ENCODE measurements at regions not wholly inside any gene's neighbourhood (a gene's known extent, or its start where the extent isn't known, plus 50 kb on each side); places are given as distances from the start of the nearest gene placed in this dataset.

DNA sequence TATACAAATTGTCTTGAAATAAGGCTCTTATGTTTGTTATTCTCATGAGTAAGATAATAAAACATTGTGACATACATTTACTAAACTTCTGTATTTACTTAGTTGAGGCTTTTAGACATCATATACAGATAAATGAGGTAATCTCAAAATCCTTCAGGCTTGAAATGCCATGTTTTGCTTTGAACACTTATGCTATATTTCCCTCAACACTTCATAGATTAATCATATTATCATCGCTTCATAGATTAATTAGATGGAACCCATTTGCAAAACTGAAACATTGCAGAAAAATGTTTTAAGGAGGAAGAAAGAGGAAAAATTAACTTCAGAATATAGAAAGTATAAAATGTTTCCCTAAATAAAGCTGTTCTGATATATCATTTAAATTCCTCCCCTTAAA is 165.0 kb upstream of the CNTNAP2 start:
- H3K23ac ChIP-seq (ENCODE audit: low read length), result no peak overlapping the region
- H3K79me2 ChIP-seq (ENCODE audit: control insufficient read depth, insufficient read depth, low read length, poor library complexity), result no peaks in the 10 kb centered on the region
- no peak overlapping the region for H3K4me3 ChIP-seq (ENCODE audit: low read depth, low read length)
- H3K36me3 ChIP-seq (ENCODE audit: control insufficient read depth in 1 of 2, insufficient read depth in 2 of 2, low read length in 2 of 2), result no peaks in the 10 kb centered on the region
- no peak overlapping the region for H2BK120ac ChIP-seq (ENCODE audit: insufficient read depth, low read length, poor library complexity)
- H2AK5ac ChIP-seq (ENCODE audit: low read length), result no peak overlapping the region
- H4K91ac ChIP-seq (ENCODE audit: low read depth, low read length), result no peak overlapping the region
- H3K79me1 ChIP-seq (ENCODE audit: low read length), result no peaks in the 10 kb centered on the region
- no peak for DNase-seq
- H3K14ac ChIP-seq (ENCODE audit: low read length), result no peak overlapping the region
- no peak overlapping the region for H2AFZ ChIP-seq (ENCODE audit: insufficient read depth, low read length, poor library complexity)
- no peak overlapping the region for H3K9ac ChIP-seq (ENCODE audit: low read length)
- H2BK12ac ChIP-seq (ENCODE audit: low read length), result no peak overlapping the region
- H3K4ac ChIP-seq (ENCODE audit: low read depth, low read length), result no peak overlapping the region
- H3K27me3 ChIP-seq (ENCODE audit: insufficient read depth, low read length), result no peaks in the 10 kb centered on the region
- WGBS (ENCODE audit: extremely low coverage, insufficient coverage, insufficient read length), result no CpG with 5 or more reads among the region's 1 CpG
- no peaks in the 10 kb centered on the region for H3K9me3 ChIP-seq (ENCODE audit: insufficient read depth, low read depth, low read length)
- H3K18ac ChIP-seq (ENCODE audit: low read length), result no peak overlapping the region
- no peak overlapping the region for H4K12ac ChIP-seq (ENCODE audit: low read depth, low read length)
- H3K4me1 ChIP-seq (ENCODE audit: control insufficient read depth in 1 of 2, insufficient read depth in 2 of 2, low read length in 2 of 2), result no peaks in the 10 kb centered on the region
- no peak overlapping the region for H3K27ac ChIP-seq (ENCODE audit: low read depth, low read length)
- no peak overlapping the region for H3K4me2 ChIP-seq (ENCODE audit: low read length)
- H2BK5ac ChIP-seq (ENCODE audit: low read depth, low read length, poor library complexity), result no peak overlapping the region
- H4K8ac ChIP-seq (ENCODE audit: low read depth, low read length), result no peak overlapping the region

DNA sequence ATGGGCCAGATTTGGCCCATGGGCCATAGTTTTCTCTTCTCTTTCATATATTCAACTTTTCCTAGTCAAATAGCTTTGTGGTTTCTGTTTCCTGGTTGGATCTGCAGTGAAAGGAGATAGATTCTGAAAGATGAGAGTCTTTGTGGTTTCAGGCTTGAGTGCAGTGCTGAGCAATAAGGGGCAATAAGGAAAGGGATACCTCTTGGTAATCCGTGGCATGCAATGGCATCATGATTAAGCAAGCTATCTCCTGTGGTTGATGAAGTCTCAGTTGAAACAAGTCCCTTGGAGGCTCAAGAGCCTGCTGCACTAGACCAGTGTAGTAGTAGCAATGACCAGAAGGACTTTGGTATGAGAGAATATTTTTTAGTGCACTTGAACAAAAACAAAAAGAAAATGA is 187.7 kb upstream of the CNTNAP2 start:
- Histone ChIP-seq H2BK5ac (ENCODE audit: low read depth, low read length, poor library complexity) (no peak overlapping the region), H3K23ac (ENCODE audit: low read length) (no peak overlapping the region), H3K4me1 (ENCODE audit: control insufficient read depth in 1 of 2, insufficient read depth in 2 of 2, low read length in 2 of 2) (no peaks in the 10 kb centered on the region), H3K79me1 (ENCODE audit: low read length) (no peaks in the 10 kb centered on the region), H4K91ac (ENCODE audit: low read depth, low read length) (no peak overlapping the region), H3K18ac (ENCODE audit: low read length) (no peak overlapping the region), H2AK5ac (ENCODE audit: low read length) (no peak overlapping the region), H3K27ac (ENCODE audit: low read depth, low read length) (no peak overlapping the region), H3K4me2 (ENCODE audit: low read length) (no peak overlapping the region), H3K9me3 (ENCODE audit: insufficient read depth, low read depth, low read length) (no peaks in the 10 kb centered on the region), H3K14ac (ENCODE audit: low read length) (no peak overlapping the region), H3K4me3 (ENCODE audit: low read depth, low read length) (no peak overlapping the region), H3K9ac (ENCODE audit: low read length) (no peak overlapping the region), H2BK12ac (ENCODE audit: low read length) (no peak overlapping the region), H2BK120ac (ENCODE audit: insufficient read depth, low read length, poor library complexity) (no peak overlapping the region), H3K27me3 (ENCODE audit: insufficient read depth, low read length) (no peaks in the 10 kb centered on the region), H3K36me3 (ENCODE audit: control insufficient read depth in 1 of 2, insufficient read depth in 2 of 2, low read length in 2 of 2) (no peaks in the 10 kb centered on the region), H2AFZ (ENCODE audit: insufficient read depth, low read length, poor library complexity) (no peak overlapping the region), H4K12ac (ENCODE audit: low read depth, low read length) (no peak overlapping the region), H4K8ac (ENCODE audit: low read depth, low read length) (no peak overlapping the region), H3K79me2 (ENCODE audit: control insufficient read depth, insufficient read depth, low read length, poor library complexity) (no peaks in the 10 kb centered on the region), H3K4ac (ENCODE audit: low read depth, low read length) (no peak overlapping the region)
- DNase-seq, result no peak
- WGBS (ENCODE audit: extremely low coverage, insufficient coverage, insufficient read length), result no CpG with 5 or more reads among the region's 1 CpG

DNA sequence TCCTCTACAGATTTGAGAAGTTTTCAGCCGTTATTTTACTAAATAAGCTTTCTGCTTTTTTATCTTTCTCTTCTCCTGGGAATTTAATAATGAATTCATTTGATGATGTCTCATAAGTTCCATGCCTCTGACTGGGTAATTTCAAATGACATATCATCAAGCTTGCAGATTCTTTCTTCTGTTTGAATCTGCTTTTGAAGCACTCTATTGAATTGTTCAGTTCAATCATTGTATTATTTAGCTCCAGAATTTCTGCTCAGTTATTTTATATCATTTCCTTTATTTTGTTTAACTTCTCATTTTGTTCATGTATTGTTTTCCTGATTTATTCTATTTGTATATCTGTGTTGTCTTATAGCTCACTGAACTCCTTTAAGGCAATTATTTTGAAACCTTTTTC is 196.9 kb upstream of the CNTNAP2 start:
- Histone ChIP-seq H3K27ac (ENCODE audit: low read depth, low read length) (no peak overlapping the region), H3K9me3 (ENCODE audit: insufficient read depth, low read depth, low read length) (peaks cover 1% of the 10 kb centered on the region), H3K79me1 (ENCODE audit: low read length) (no peaks in the 10 kb centered on the region), H3K14ac (ENCODE audit: low read length) (no peak overlapping the region), H4K12ac (ENCODE audit: low read depth, low read length) (no peak overlapping the region), H4K91ac (ENCODE audit: low read depth, low read length) (no peak overlapping the region), H2BK120ac (ENCODE audit: insufficient read depth, low read length, poor library complexity) (no peak overlapping the region), H4K8ac (ENCODE audit: low read depth, low read length) (no peak overlapping the region), H3K27me3 (ENCODE audit: insufficient read depth, low read length) (no peaks in the 10 kb centered on the region), H2BK5ac (ENCODE audit: low read depth, low read length, poor library complexity) (no peak overlapping the region), H3K4ac (ENCODE audit: low read depth, low read length) (no peak overlapping the region), H3K4me3 (ENCODE audit: low read depth, low read length) (no peak overlapping the region), H3K36me3 (ENCODE audit: control insufficient read depth in 1 of 2, insufficient read depth in 2 of 2, low read length in 2 of 2) (no peaks in the 10 kb centered on the region), H3K4me1 (ENCODE audit: control insufficient read depth in 1 of 2, insufficient read depth in 2 of 2, low read length in 2 of 2) (no peaks in the 10 kb centered on the region), H3K9ac (ENCODE audit: low read length) (no peak overlapping the region), H3K79me2 (ENCODE audit: control insufficient read depth, insufficient read depth, low read length, poor library complexity) (no peaks in the 10 kb centered on the region), H3K4me2 (ENCODE audit: low read length) (no peak overlapping the region), H2AK5ac (ENCODE audit: low read length) (no peak overlapping the region), H3K23ac (ENCODE audit: low read length) (no peak overlapping the region), H2BK12ac (ENCODE audit: low read length) (no peak overlapping the region), H3K18ac (ENCODE audit: low read length) (no peak overlapping the region), H2AFZ (ENCODE audit: insufficient read depth, low read length, poor library complexity) (no peak overlapping the region)
- DNase-seq, result no peak
- WGBS (ENCODE audit: extremely low coverage, insufficient coverage, insufficient read length), result no CpG with 5 or more reads among the region's 1 CpG

DNA sequence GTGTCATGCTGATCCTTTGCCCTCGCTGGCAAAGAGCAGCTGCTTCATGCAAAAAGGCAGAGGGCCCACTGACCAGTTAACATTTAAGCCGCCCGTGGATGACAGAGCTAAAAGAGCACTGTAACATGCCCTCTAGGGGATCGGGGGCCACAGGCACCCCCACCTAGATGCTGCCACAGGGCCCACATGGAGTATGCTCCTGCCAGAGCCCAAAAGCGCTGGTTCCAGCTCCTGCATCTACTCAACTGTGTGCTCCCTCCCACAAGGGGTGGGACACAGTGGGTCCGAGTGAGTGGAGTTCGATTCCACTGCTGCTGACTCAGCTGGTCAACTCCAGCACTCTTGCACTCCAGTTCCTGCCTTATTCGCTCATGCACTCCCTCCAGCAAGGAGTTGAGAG is 199.8 kb upstream of the CNTNAP2 start:
- no peak overlapping the region for H3K23ac ChIP-seq (ENCODE audit: low read length)
- no peak overlapping the region for H3K9ac ChIP-seq (ENCODE audit: low read length)
- H4K91ac ChIP-seq (ENCODE audit: low read depth, low read length), result no peak overlapping the region
- H3K18ac ChIP-seq (ENCODE audit: low read length), result no peak overlapping the region
- H3K79me2 ChIP-seq (ENCODE audit: control insufficient read depth, insufficient read depth, low read length, poor library complexity), result no peaks in the 10 kb centered on the region
- no peak overlapping the region for H3K14ac ChIP-seq (ENCODE audit: low read length)
- no peaks in the 10 kb centered on the region for H3K36me3 ChIP-seq (ENCODE audit: control insufficient read depth in 1 of 2, insufficient read depth in 2 of 2, low read length in 2 of 2)
- no peak overlapping the region for H2AK5ac ChIP-seq (ENCODE audit: low read length)
- H4K12ac ChIP-seq (ENCODE audit: low read depth, low read length), result no peak overlapping the region
- no peak overlapping the region for H2AFZ ChIP-seq (ENCODE audit: insufficient read depth, low read length, poor library complexity)
- H2BK120ac ChIP-seq (ENCODE audit: insufficient read depth, low read length, poor library complexity), result no peak overlapping the region
- no peaks in the 10 kb centered on the region for H3K79me1 ChIP-seq (ENCODE audit: low read length)
- H3K4ac ChIP-seq (ENCODE audit: low read depth, low read length), result no peak overlapping the region
- no peak for DNase-seq
- no peak overlapping the region for H2BK12ac ChIP-seq (ENCODE audit: low read length)
- H2BK5ac ChIP-seq (ENCODE audit: low read depth, low read length, poor library complexity), result no peak overlapping the region
- WGBS (ENCODE audit: extremely low coverage, insufficient coverage, insufficient read length), result no CpG with 5 or more reads among the region's 8 CpGs
- H3K4me1 ChIP-seq (ENCODE audit: control insufficient read depth in 1 of 2, insufficient read depth in 2 of 2, low read length in 2 of 2), result no peaks in the 10 kb centered on the region
- peaks cover 1% of the 10 kb centered on the region for H3K9me3 ChIP-seq (ENCODE audit: insufficient read depth, low read depth, low read length)
- no peak overlapping the region for H3K27ac ChIP-seq (ENCODE audit: low read depth, low read length)
- H3K4me2 ChIP-seq (ENCODE audit: low read length), result no peak overlapping the region
- no peak overlapping the region for H4K8ac ChIP-seq (ENCODE audit: low read depth, low read length)
- H3K27me3 ChIP-seq (ENCODE audit: insufficient read depth, low read length), result no peaks in the 10 kb centered on the region
- H3K4me3 ChIP-seq (ENCODE audit: low read depth, low read length), result no peak overlapping the region

All from trophoblast cell (in vitro differentiated cells and primary cell).